HG03442 (cell line): ENCODE measurements at regions not wholly inside any gene's neighbourhood (a gene's known extent, or its start where the extent isn't known, plus 50 kb on each side); places are given as distances from the start of the nearest gene placed in this dataset.

ENCODE experiments used
- ATAC-seq: cut with Tn5 transposase; IDR thresholded peaks from one replicate; pipeline ENCODE4 v1.9.1; 2021; ENCODE audit warnings: mild to moderate bottlenecking, moderate library complexity; ENCODE audit not compliant: unreplicated experiment

DNA sequence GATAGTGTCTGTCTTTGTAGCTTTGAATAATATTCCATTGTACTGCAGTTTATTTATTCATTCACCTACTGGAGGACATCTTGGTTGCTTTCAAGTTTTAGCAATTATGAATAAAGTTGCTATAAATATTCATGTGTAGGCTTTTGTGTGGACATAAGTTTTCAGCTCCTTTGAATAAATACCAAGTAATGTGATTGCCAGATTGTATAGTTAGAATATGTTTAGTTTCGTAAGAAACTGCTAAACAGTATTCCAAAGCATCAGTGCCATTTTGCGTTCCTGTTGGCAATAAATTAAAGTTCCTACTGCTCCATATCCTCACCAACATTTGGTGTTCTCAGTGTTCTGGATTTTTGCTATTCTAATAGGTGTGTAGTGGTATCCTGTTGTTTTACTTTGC, 311.7 kb upstream of the FMN2 start:
- no peak for ATAC-seq

DNA sequence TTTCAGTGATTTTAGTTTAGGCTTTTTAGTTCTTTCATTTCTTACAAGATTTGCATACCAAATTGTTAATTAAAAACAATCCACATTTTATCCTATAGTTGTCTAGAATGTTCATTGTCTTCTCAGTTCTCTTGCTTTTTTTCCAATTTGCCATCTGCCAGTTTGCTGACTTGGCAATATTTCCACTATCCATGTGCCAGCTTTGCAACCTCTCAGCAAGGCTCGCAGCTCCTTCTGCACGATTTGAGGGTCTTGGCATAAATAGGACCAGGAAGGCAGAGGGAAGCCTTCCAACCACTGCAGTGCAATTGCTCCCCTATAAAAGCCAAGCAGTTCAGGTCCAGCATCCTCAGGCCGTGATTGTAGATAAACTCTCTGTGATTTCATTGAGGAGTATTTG, 306.8 kb upstream of the FMN2 start:
- ATAC-seq, result no peak

DNA sequence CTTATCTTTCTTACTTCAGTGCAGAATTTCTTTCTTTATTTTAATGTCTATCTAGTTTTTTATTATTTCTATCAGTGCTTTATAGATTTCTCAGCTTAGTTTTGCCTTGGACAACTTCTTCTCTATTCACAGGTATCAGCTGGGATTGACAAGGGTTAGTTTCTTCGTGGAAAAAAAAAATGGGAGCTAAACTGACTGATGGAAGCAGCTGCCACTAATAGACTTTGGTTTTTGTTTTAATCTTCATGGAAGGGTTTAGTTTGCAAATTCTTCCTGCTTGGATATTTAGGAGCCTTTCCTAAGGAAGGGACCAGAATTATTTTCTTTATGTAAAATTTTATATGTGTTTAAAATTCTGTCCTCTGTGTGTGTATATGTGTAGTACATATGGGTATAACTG, 306.1 kb upstream of the FMN2 start:
- ATAC-seq, result no peak

GRCh38 chr1:239786464-239786863, 305.2 kb upstream of the FMN2 start:
- no peak for ATAC-seq

- no peak for ATAC-seq
Observed at GRCh38 chr1:239792157-239792556, 299.5 kb upstream of the FMN2 start.

DNA sequence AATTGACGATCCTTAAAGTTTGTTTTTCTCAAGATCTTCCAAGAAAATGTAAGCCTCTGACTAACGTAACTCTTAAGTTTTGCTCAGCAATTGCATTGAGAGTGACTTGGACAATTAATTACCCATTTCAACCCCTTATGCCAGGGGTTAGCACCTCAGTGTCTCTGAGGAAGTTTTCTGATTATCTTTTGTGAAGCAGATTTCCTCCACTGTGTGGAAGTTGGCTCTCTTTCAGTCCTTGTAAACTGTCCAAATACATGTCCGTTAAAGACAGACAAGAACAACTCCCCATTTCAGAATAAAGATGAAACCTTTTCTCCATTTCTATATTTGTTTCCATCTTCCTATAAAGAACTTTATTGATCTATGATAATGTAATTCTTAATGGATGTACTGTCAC, 296.4 kb upstream of the FMN2 start:
- no peak for ATAC-seq

DNA sequence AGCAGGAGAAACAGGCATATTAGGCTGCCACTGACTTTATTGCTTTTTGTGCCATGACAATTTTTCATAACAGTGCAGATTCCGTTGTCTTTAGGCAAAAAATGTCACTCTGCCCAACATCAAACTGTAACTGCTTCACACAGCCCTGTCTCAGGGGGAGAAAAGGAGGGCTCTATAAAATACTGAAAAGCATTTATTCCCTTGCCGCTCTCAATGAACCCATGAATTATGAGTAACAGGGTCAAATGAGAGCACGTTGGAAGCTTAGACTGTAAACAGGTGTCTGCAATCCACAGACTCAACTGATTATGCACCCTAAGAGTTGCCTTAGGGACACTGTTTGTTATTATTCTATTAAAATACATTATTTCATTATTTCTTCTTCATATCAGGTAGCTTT, 292.1 kb upstream of the FMN2 start:
- ATAC-seq, result no peak

DNA sequence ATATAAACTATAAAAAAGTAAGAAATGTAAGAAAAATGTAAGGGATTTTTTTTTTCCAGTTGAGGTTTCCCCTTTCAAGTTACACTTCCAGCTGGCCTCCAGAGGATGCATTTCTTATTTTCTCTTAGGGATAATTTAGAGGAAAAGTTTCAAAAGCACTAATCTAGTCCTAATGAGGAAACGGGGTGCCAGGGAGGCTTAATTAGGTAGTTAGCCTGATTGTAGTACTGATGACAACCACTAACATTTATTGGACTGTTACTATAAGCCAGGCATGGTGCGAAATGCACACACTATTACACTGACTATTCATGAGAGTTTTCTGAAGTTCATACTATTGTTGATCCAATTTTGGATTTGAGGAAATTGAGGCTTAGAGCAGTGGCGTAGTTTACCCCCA, 290.8 kb upstream of the FMN2 start:
- ATAC-seq, result no peak

DNA sequence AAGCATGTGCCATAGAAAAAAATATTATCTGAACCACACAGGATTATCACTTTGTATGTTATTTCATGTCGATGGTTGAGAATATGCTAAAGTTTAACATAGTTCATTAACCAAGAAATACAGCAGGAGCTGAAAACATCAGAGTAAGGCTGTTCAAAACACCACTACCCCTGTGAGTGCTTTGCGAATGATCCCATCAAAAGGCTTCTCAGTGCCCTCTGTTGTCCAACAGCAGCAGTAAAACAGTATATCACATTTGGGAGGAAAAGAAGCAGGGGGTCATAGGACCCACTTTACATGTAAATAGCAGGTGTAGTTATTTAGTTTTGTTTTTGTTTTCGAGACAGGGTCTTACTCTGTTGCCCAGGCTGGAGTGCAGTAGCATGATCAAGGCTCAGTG, 289.4 kb upstream of the FMN2 start:
- no peak for ATAC-seq

- ATAC-seq, result no peak
Observed at GRCh38 chr1:239803781-239804180, 287.9 kb upstream of the FMN2 start.

- no peak for ATAC-seq
Observed at GRCh38 chr1:239804266-239804665, 287.4 kb upstream of the FMN2 start.

- no peak for ATAC-seq
Observed at GRCh38 chr1:239805042-239805441, 286.6 kb upstream of the FMN2 start.

GRCh38 chr1:239805851-239806772, 285.6 kb upstream of the FMN2 start:
- ATAC-seq, result no peak

DNA sequence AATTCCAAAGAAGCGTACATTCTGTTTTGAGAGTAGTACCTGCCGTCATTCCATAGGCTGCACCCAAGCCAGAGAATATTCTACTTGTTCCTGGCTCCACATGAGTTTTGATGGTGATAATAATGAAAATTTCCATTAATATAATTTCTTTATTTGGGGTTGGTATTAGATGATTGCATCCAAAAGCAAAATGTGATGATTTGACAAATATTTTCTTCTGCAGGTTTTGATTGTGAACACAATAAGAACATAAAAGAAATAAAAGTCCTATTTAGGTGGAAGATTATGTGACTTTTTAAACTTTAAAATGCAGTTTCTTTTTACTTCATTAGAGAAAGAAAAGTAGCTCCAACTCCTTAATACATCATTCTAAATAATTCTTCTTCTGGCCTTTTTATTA, 284.8 kb upstream of the FMN2 start:
- no peak for ATAC-seq

DNA sequence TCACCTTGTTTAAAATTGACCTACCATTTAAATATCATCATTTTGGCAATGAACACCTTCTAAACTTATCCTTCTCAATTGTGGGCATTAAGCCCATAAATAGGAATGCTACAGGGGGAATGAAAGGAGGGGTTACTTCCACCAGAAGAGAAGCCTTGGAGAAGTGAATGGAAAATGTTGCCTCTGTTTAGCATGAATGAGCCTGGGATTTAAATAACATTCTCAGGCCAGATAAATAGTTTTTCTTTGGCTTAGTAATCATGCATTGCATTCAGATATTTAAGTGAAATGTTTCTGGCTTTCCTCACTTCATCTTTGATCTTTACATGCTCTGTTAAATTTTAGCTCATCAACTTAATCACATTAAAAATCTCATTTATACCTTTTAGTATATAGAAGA, 284.3 kb upstream of the FMN2 start:
- ATAC-seq, result no peak

DNA sequence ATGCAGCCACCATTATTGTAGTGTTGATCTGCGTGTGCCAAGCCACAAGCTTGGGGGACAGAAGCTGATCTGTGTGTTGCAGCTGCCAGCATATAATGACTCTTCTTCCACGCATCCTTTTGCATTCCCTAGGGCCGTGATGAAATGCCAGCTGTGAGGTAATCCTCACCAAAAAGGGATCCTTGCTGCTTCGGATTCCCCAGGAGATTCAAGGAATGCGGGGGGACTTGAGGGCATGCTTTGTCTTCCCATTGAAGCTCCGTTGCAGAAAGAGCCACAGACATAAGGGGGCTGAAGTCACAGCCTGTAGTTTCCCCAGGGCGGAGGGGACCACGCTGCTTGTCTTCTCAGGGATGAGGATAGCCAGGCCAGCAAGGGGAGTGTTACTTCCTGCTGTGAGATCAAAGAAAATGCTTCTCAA, 281.6 kb upstream of the FMN2 start:
- no peak for ATAC-seq

DNA sequence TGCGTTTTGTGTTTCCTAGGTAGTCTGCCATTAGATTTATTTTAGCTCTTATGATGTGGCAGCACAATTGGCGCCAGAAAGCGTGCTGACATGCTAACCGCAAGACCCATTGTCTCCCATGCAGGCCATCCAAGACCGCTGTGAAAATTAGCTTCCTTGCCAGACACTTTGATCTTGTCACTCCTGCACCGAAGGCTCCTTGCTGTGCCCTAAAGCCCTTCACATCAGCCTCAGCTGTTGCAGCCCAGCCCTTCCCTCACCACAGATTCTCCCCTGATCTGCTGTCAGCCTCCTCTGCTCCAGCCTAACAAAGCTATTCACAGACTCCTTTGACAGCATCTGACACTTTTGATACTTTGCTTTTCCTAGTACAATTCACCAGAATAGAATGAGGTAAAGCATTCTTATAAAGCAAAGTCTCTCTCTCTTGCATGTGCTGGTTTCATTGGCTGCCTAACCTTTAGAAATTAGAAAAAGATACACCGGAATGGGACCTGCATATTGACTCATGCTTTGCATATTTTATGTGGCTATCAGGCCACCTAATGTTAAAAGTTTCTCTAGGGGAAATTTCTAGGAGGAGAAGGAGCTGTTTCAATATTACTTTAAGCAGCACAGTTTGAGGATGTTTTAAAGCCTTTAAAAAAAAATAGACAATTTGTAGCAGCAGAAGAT, 280.3 kb upstream of the FMN2 start:
- no peak for ATAC-seq

DNA sequence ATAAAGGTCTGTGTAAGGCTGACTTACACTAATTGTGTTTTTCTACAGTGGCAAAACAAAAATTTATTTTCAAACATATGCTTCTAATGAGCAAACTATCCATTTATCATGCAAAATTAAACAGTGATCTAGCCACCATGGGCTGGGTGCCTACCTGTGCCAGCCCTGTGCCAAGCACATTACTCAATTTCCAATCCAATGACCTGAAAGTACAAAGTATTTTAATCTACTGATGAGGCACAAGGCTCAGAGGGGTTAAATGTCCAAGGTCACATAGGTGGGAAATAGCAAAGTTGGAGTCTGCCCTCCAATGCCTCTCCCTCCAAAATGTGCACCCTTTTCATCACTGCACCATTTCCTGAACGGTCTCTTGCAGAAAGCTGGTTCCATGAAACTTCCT, 279.1 kb upstream of the FMN2 start:
- no peak for ATAC-seq

DNA sequence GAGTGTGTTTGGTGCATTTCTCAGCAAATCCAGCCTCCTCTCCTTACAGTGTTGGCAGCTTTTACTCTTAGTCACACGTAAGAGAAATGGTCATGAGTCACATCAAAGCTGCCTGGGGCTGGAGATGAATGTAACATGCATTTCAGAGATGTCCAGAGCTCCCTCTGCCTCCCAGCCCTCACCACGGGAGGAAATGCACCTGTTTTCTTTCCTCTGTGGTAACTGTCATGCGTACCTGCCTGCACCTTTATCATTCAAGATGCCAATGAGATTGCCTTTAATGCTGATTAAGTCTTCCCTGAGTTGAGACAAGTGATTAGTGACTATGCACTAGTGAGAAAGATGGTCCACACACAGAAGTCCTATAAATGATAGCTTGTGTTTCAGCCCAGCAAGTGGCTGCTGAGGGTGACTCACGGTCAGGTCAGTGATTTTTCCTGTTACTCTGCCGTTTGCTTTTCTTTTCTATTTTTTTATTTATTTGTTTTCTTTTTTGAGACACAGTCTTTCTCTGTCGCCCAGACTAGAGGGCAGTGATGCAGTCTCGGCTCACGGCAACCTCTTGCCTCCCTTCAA, 277.3 kb upstream of the FMN2 start:
- no peak for ATAC-seq

DNA sequence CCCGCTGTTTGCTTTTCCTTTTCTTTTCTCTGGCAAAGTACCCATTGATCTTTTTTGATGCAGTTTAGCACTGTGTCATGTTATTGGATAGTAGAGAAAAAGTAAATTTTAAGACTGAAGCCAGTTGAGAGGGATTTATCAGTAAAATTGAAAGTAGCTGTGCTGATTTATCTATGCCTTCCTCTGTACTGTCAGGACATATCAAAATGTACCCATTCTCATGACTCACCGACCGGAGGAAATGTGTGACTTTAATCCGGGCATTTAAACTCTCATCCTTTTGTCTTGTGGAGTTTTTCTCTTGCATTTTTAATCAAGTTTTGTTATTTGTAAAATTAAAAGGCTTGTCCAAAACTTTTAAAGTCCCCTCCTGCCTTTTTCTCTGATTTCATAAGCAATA, 276.6 kb upstream of the FMN2 start:
- no peak for ATAC-seq

- ATAC-seq, result no peak
Observed at GRCh38 chr1:239816081-239816782, 275.5 kb upstream of the FMN2 start.
